ENCODE measurements at regions not wholly inside any gene's neighbourhood (a gene's known extent, or its start where the extent isn't known, plus 50 kb on each side); places are given as distances from the start of the nearest gene placed in this dataset.

- no peak overlapping the region for H3K27ac ChIP-seq (ENCODE audit: low read depth, low read length)
Observed at GRCh38 chr3:17811646-17812045, 69.2 kb upstream of the TBC1D5 start.

GRCh38 chr3:17810759-17811158, 68.3 kb upstream of the TBC1D5 start:
- H3K4me3 ChIP-seq (ENCODE audit: low read depth in 1 of 2, low read length in 2 of 2): no peak overlapping the region
- no peaks in the 10 kb centered on the region for H3K9me3 ChIP-seq (ENCODE audit: control insufficient read depth in 1 of 2, low read length in 2 of 2)
- H3K4me1 ChIP-seq (ENCODE audit: control insufficient read depth in 1 of 2, insufficient read depth in 2 of 2, low read length in 2 of 2): no peaks in the 10 kb centered on the region
- H3K9ac ChIP-seq (ENCODE audit: low read depth in 1 of 2, low read length in 2 of 2): no peak overlapping the region
- no peaks in the 10 kb centered on the region for H3K27me3 ChIP-seq (ENCODE audit: control insufficient read depth in 1 of 2, insufficient read depth in 2 of 2, low read length in 2 of 2)
- no peak overlapping the region for H3K27ac ChIP-seq (ENCODE audit: low read depth, low read length)
- no peaks in the 10 kb centered on the region for H3K36me3 ChIP-seq (ENCODE audit: control insufficient read depth in 1 of 2, insufficient read depth in 2 of 2, low read length in 2 of 2)

More at GRCh38 chr3:17811646-17812045, 69.2 kb upstream of the TBC1D5 start:
- no peaks in the 10 kb centered on the region for H3K9me3 ChIP-seq (ENCODE audit: control insufficient read depth in 1 of 2, low read length in 2 of 2)
- no peak overlapping the region for H3K9ac ChIP-seq (ENCODE audit: low read depth in 1 of 2, low read length in 2 of 2)
- H3K27me3 ChIP-seq (ENCODE audit: control insufficient read depth in 1 of 2, insufficient read depth in 2 of 2, low read length in 2 of 2): no peaks in the 10 kb centered on the region
- no peak overlapping the region for H3K4me3 ChIP-seq (ENCODE audit: low read depth in 1 of 2, low read length in 2 of 2)
- H3K36me3 ChIP-seq (ENCODE audit: control insufficient read depth in 1 of 2, insufficient read depth in 2 of 2, low read length in 2 of 2): no peaks in the 10 kb centered on the region
- H3K4me1 ChIP-seq (ENCODE audit: control insufficient read depth in 1 of 2, insufficient read depth in 2 of 2, low read length in 2 of 2): no peaks in the 10 kb centered on the region

GRCh38 chr3:17808994-17809393, 66.6 kb upstream of the TBC1D5 start:
- H3K4me3 ChIP-seq (ENCODE audit: low read depth in 1 of 2, low read length in 2 of 2): no peak overlapping the region
- H3K27me3 ChIP-seq (ENCODE audit: control insufficient read depth in 1 of 2, insufficient read depth in 2 of 2, low read length in 2 of 2): no peaks in the 10 kb centered on the region
- no peaks in the 10 kb centered on the region for H3K4me1 ChIP-seq (ENCODE audit: control insufficient read depth in 1 of 2, insufficient read depth in 2 of 2, low read length in 2 of 2)
- no peak overlapping the region for H3K27ac ChIP-seq (ENCODE audit: low read depth, low read length)
- H3K9me3 ChIP-seq (ENCODE audit: control insufficient read depth in 1 of 2, low read length in 2 of 2): no peaks in the 10 kb centered on the region
- H3K36me3 ChIP-seq (ENCODE audit: control insufficient read depth in 1 of 2, insufficient read depth in 2 of 2, low read length in 2 of 2): no peaks in the 10 kb centered on the region
- no peak overlapping the region for H3K9ac ChIP-seq (ENCODE audit: low read depth in 1 of 2, low read length in 2 of 2)

GRCh38 chr3:17806876-17807275, 64.4 kb upstream of the TBC1D5 start:
- Histone ChIP-seq H3K9ac (ENCODE audit: low read depth in 1 of 2, low read length in 2 of 2) (no peak overlapping the region), H3K4me3 (ENCODE audit: low read depth in 1 of 2, low read length in 2 of 2) (no peak overlapping the region), H3K9me3 (ENCODE audit: control insufficient read depth in 1 of 2, low read length in 2 of 2) (no peaks in the 10 kb centered on the region), H3K36me3 (ENCODE audit: control insufficient read depth in 1 of 2, insufficient read depth in 2 of 2, low read length in 2 of 2) (no peaks in the 10 kb centered on the region), H3K4me1 (ENCODE audit: control insufficient read depth in 1 of 2, insufficient read depth in 2 of 2, low read length in 2 of 2) (no peaks in the 10 kb centered on the region), H3K27me3 (ENCODE audit: control insufficient read depth in 1 of 2, insufficient read depth in 2 of 2, low read length in 2 of 2) (no peaks in the 10 kb centered on the region), H3K27ac (ENCODE audit: low read depth, low read length) (no peak overlapping the region)

GRCh38 chr3:17806201-17806600, 63.8 kb upstream of the TBC1D5 start:
- Histone ChIP-seq H3K9ac (ENCODE audit: low read depth in 1 of 2, low read length in 2 of 2) (no peak overlapping the region), H3K4me1 (ENCODE audit: control insufficient read depth in 1 of 2, insufficient read depth in 2 of 2, low read length in 2 of 2) (no peaks in the 10 kb centered on the region), H3K36me3 (ENCODE audit: control insufficient read depth in 1 of 2, insufficient read depth in 2 of 2, low read length in 2 of 2) (no peaks in the 10 kb centered on the region), H3K27ac (ENCODE audit: low read depth, low read length) (no peak overlapping the region), H3K9me3 (ENCODE audit: control insufficient read depth in 1 of 2, low read length in 2 of 2) (no peaks in the 10 kb centered on the region), H3K4me3 (ENCODE audit: low read depth in 1 of 2, low read length in 2 of 2) (no peak overlapping the region), H3K27me3 (ENCODE audit: control insufficient read depth in 1 of 2, insufficient read depth in 2 of 2, low read length in 2 of 2) (no peaks in the 10 kb centered on the region)

- H3K4me1 ChIP-seq (ENCODE audit: control insufficient read depth in 1 of 2, insufficient read depth in 2 of 2, low read length in 2 of 2): no peaks in the 10 kb centered on the region
- no peaks in the 10 kb centered on the region for H3K27me3 ChIP-seq (ENCODE audit: control insufficient read depth in 1 of 2, insufficient read depth in 2 of 2, low read length in 2 of 2)
- no peak overlapping the region for H3K27ac ChIP-seq (ENCODE audit: low read depth, low read length)
- no peak overlapping the region for H3K9ac ChIP-seq (ENCODE audit: low read depth in 1 of 2, low read length in 2 of 2)
- no peaks in the 10 kb centered on the region for H3K9me3 ChIP-seq (ENCODE audit: control insufficient read depth in 1 of 2, low read length in 2 of 2)
- no peak overlapping the region for H3K4me3 ChIP-seq (ENCODE audit: low read depth in 1 of 2, low read length in 2 of 2)
- H3K36me3 ChIP-seq (ENCODE audit: control insufficient read depth in 1 of 2, insufficient read depth in 2 of 2, low read length in 2 of 2): no peaks in the 10 kb centered on the region
Observed at GRCh38 chr3:17805461-17805940, 63.1 kb upstream of the TBC1D5 start.

- Histone ChIP-seq H3K4me3 (ENCODE audit: low read depth in 1 of 2, low read length in 2 of 2) (no peak overlapping the region), H3K9ac (ENCODE audit: low read depth in 1 of 2, low read length in 2 of 2) (no peak overlapping the region), H3K9me3 (ENCODE audit: control insufficient read depth in 1 of 2, low read length in 2 of 2) (no peaks in the 10 kb centered on the region), H3K36me3 (ENCODE audit: control insufficient read depth in 1 of 2, insufficient read depth in 2 of 2, low read length in 2 of 2) (no peaks in the 10 kb centered on the region), H3K27me3 (ENCODE audit: control insufficient read depth in 1 of 2, insufficient read depth in 2 of 2, low read length in 2 of 2) (no peaks in the 10 kb centered on the region), H3K4me1 (ENCODE audit: control insufficient read depth in 1 of 2, insufficient read depth in 2 of 2, low read length in 2 of 2) (no peaks in the 10 kb centered on the region), H3K27ac (ENCODE audit: low read depth, low read length) (no peak overlapping the region)
Observed at GRCh38 chr3:17802950-17803349, 60.5 kb upstream of the TBC1D5 start.

- H3K4me1 ChIP-seq (ENCODE audit: control insufficient read depth in 1 of 2, insufficient read depth in 2 of 2, low read length in 2 of 2): no peaks in the 10 kb centered on the region
Observed at GRCh38 chr3:17801131-17801530, 58.7 kb upstream of the TBC1D5 start.

GRCh38 chr3:17800232-17800631, 57.8 kb upstream of the TBC1D5 start:
- Histone ChIP-seq H3K9me3 (ENCODE audit: control insufficient read depth in 1 of 2, low read length in 2 of 2) (no peaks in the 10 kb centered on the region), H3K4me3 (ENCODE audit: low read depth in 1 of 2, low read length in 2 of 2) (no peak overlapping the region), H3K36me3 (ENCODE audit: control insufficient read depth in 1 of 2, insufficient read depth in 2 of 2, low read length in 2 of 2) (no peaks in the 10 kb centered on the region), H3K27ac (ENCODE audit: low read depth, low read length) (no peak overlapping the region), H3K27me3 (ENCODE audit: control insufficient read depth in 1 of 2, insufficient read depth in 2 of 2, low read length in 2 of 2) (no peaks in the 10 kb centered on the region), H3K4me1 (ENCODE audit: control insufficient read depth in 1 of 2, insufficient read depth in 2 of 2, low read length in 2 of 2) (no peaks in the 10 kb centered on the region), H3K9ac (ENCODE audit: low read depth in 1 of 2, low read length in 2 of 2) (no peak overlapping the region)

More at GRCh38 chr3:17801131-17801530, 58.7 kb upstream of the TBC1D5 start:
- H3K36me3 ChIP-seq (ENCODE audit: control insufficient read depth in 1 of 2, insufficient read depth in 2 of 2, low read length in 2 of 2): no peaks in the 10 kb centered on the region
- H3K27ac ChIP-seq (ENCODE audit: low read depth, low read length): no peak overlapping the region
- H3K9ac ChIP-seq (ENCODE audit: low read depth in 1 of 2, low read length in 2 of 2): no peak overlapping the region
- no peaks in the 10 kb centered on the region for H3K27me3 ChIP-seq (ENCODE audit: control insufficient read depth in 1 of 2, insufficient read depth in 2 of 2, low read length in 2 of 2)
- no peak overlapping the region for H3K4me3 ChIP-seq (ENCODE audit: low read depth in 1 of 2, low read length in 2 of 2)
- H3K9me3 ChIP-seq (ENCODE audit: control insufficient read depth in 1 of 2, low read length in 2 of 2): no peaks in the 10 kb centered on the region

- Histone ChIP-seq H3K27me3 (ENCODE audit: control insufficient read depth in 1 of 2, insufficient read depth in 2 of 2, low read length in 2 of 2) (no peaks in the 10 kb centered on the region), H3K27ac (ENCODE audit: low read depth, low read length) (no peak overlapping the region), H3K9ac (ENCODE audit: low read depth in 1 of 2, low read length in 2 of 2) (no peak overlapping the region), H3K36me3 (ENCODE audit: control insufficient read depth in 1 of 2, insufficient read depth in 2 of 2, low read length in 2 of 2) (no peaks in the 10 kb centered on the region), H3K9me3 (ENCODE audit: control insufficient read depth in 1 of 2, low read length in 2 of 2) (no peaks in the 10 kb centered on the region), H3K4me3 (ENCODE audit: low read depth in 1 of 2, low read length in 2 of 2) (no peak overlapping the region), H3K4me1 (ENCODE audit: control insufficient read depth in 1 of 2, insufficient read depth in 2 of 2, low read length in 2 of 2) (no peaks in the 10 kb centered on the region)
Observed at GRCh38 chr3:17799312-17799711, 56.9 kb upstream of the TBC1D5 start.

GRCh38 chr3:17798000-17798399, 55.6 kb upstream of the TBC1D5 start:
- no peak overlapping the region for H3K9ac ChIP-seq (ENCODE audit: low read depth in 1 of 2, low read length in 2 of 2)
- H3K4me3 ChIP-seq (ENCODE audit: low read depth in 1 of 2, low read length in 2 of 2): no peak overlapping the region
- H3K36me3 ChIP-seq (ENCODE audit: control insufficient read depth in 1 of 2, insufficient read depth in 2 of 2, low read length in 2 of 2): no peaks in the 10 kb centered on the region
- H3K9me3 ChIP-seq (ENCODE audit: control insufficient read depth in 1 of 2, low read length in 2 of 2): no peaks in the 10 kb centered on the region
- no peaks in the 10 kb centered on the region for H3K4me1 ChIP-seq (ENCODE audit: control insufficient read depth in 1 of 2, insufficient read depth in 2 of 2, low read length in 2 of 2)
- no peak overlapping the region for H3K27ac ChIP-seq (ENCODE audit: low read depth, low read length)
- H3K27me3 ChIP-seq (ENCODE audit: control insufficient read depth in 1 of 2, insufficient read depth in 2 of 2, low read length in 2 of 2): no peaks in the 10 kb centered on the region
